ENCODE measurements at regions not wholly inside any gene's neighbourhood (a gene's known extent, or its start where the extent isn't known, plus 50 kb on each side); places are given as distances from the start of the nearest gene placed in this dataset.

- no peak for TF ChIP-seq CTCF (IDR thresholded peaks at IDR 0.05)
- no peak for TF ChIP-seq POLR2A (IDR thresholded peaks at IDR 0.05)
These were observed 658.8 kb downstream of the ACTL7B start for GRCh38 chr9:108197008-108197365.

All from vagina (tissue), 2 donors.